ENCODE measurements at regions not wholly inside any gene's neighbourhood (a gene's known extent, or its start where the extent isn't known, plus 50 kb on each side); places are given as distances from the start of the nearest gene placed in this dataset.

DNA sequence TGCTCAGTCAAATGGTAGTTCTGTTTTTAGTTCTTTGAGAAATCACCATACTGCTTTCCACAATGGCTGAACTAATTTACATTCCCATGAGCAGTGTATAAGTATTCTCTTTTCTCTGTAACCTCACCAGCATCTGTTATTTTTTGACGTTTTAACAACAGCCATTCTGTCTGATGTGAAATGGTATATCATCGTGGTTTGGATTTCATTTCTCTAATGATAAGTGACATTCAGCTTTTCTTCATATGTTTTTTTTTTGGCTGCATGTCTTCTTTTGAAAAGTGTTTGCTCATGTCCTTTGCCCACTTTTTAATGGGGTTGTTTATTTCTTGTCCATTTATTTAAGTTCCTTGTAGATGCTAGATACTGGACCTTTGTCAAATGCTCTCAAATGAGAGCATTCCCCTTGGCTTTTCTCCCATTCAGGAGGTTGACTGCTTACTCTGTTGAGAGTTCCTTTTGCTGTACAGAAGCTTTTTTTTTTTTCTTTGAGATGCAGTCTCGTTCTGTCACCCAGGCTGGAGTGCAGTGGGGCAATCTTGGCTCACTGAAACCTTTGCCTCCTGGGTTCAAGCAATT, 58.7 kb upstream of the RGMB start:
- no peak overlapping the region for H3K27ac ChIP-seq (ENCODE audit: low read depth in 1 of 2, low read length in 2 of 2)
- H3K36me3 ChIP-seq (ENCODE audit: control insufficient read depth in 1 of 2, insufficient read depth in 2 of 2, low read length in 1 of 2), result no peaks in the 10 kb centered on the region
- no peaks in the 10 kb centered on the region for H3K27me3 ChIP-seq (ENCODE audit: control insufficient read depth in 1 of 2, insufficient read depth in 2 of 2, low read length in 1 of 2)
- ATAC-seq (ENCODE audit: low FRiP score) (no peak), DNase-seq (no peak)
- no peaks in the 10 kb centered on the region for H3K4me1 ChIP-seq (ENCODE audit: control insufficient read depth in 1 of 2, insufficient read depth in 2 of 2, low read length in 2 of 2)
- intact Hi-C loops (cut with DNase I), result no loop called here
- H3K9me3 ChIP-seq (ENCODE audit: control insufficient read depth, low read length), result no peaks in the 10 kb centered on the region
- H3K4me3 ChIP-seq (ENCODE audit: low read length in 2 of 2), result no peak overlapping the region
- 57 to 71% methylated on average over 3 of the region's 3 CpGs for WGBS, 2 donors

DNA sequence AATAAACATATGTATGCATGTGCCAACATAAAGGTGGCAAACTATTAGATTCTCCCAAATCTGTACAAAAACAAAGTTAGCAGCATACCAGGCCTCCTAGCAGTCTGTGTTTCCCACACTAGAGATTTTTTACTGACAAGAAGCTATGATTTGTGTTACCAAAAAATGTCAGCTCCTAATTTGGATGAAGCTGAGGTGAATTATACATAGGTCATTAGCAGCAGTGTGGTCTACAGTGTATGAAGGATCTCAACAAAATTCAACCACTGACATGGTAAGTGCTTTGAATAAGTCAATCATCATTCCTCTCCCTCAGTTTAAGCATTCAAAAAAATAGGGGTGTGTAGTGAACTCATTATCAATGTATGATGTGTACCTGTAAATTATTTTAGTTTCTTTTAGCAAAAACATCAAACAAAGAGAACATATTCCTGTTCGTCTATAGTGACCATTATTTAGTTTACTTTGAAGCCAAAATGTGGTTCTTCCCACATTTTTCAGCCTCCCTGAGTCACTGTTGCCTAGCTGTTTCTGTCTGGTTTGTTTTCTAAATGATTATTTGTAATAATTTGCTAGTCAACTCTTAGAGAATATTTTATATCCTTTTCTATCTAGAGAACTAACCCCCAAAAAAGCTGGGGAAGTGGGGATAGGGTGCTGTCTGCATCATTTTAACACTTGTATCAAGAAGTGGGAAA, 52.1 kb upstream of the RGMB start:
- H3K9me3 ChIP-seq (ENCODE audit: control insufficient read depth, low read length), result no peaks in the 10 kb centered on the region
- intact Hi-C loops (cut with DNase I), result no loop called here
- DNase-seq, result no peak
- H3K4me3 ChIP-seq (ENCODE audit: low read length in 2 of 2), result no peak overlapping the region
- no peaks in the 10 kb centered on the region for H3K36me3 ChIP-seq (ENCODE audit: control insufficient read depth in 1 of 2, insufficient read depth in 2 of 2, low read length in 1 of 2)
- 20 to 30% methylated on average over 1 of the region's 1 CpG for WGBS, 2 donors
- no peak for ATAC-seq (ENCODE audit: low FRiP score)
- H3K27me3 ChIP-seq (ENCODE audit: control insufficient read depth in 1 of 2, insufficient read depth in 2 of 2, low read length in 1 of 2), result no peaks in the 10 kb centered on the region
- no peaks in the 10 kb centered on the region for H3K4me1 ChIP-seq (ENCODE audit: control insufficient read depth in 1 of 2, insufficient read depth in 2 of 2, low read length in 2 of 2)
- H3K27ac ChIP-seq (ENCODE audit: low read depth in 1 of 2, low read length in 2 of 2), result no peak overlapping the region

DNA sequence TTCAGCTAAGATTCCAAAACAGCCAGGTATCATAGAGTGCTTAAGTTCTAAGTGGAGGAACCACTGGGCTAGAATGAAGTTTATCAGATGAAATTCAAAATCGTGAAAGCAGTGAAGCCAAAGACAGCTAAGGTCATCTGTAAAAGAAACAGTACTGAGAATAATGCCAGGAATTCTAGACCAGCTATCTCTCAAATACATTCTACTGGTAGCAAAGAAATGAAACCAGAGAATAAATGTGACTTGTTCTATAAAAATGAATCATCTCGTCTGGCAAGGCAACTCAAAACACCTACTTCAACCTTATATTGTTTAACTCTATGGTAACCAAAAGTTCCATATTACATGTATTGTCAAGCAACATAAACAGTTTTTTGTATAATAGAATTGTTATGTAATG, 51.3 kb upstream of the RGMB start:
- Histone ChIP-seq H3K27ac (ENCODE audit: low read depth in 1 of 2, low read length in 2 of 2) (no peak overlapping the region), H3K36me3 (ENCODE audit: control insufficient read depth in 1 of 2, insufficient read depth in 2 of 2, low read length in 1 of 2) (no peaks in the 10 kb centered on the region), H3K4me3 (ENCODE audit: low read length in 2 of 2) (no peak overlapping the region), H3K27me3 (ENCODE audit: control insufficient read depth in 1 of 2, insufficient read depth in 2 of 2, low read length in 1 of 2) (no peaks in the 10 kb centered on the region), H3K4me1 (ENCODE audit: control insufficient read depth in 1 of 2, insufficient read depth in 2 of 2, low read length in 2 of 2) (no peaks in the 10 kb centered on the region), H3K9me3 (ENCODE audit: control insufficient read depth, low read length) (no peaks in the 10 kb centered on the region)
- no peak for DNase-seq
- no peak for ATAC-seq (ENCODE audit: low FRiP score)
- intact Hi-C loops (cut with DNase I), result no loop called here
- WGBS, 2 donors, result 19 to 27% methylated on average over 2 of the region's 2 CpGs

DNA sequence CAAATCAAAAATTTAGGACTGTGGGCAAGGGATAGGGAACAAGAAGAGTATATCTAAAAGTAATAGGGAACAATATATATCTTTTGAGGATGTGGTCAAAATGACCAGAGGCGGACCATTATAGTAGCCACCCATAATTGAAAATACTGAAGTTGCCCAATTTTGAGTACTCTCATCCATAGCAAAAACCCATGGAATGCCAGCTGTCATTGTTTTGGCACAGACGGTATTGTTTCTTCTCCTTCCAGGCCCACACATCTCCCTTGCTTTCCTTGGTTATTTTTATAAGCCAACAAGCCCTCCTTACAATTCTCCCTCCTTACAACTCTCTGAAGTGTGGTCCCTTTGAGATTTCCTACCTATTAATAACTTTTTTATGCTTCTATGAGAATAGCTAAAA, 50.4 kb upstream of the RGMB start:
- no peak for ATAC-seq (ENCODE audit: low FRiP score)
- no peaks in the 10 kb centered on the region for H3K36me3 ChIP-seq (ENCODE audit: control insufficient read depth in 1 of 2, insufficient read depth in 2 of 2, low read length in 1 of 2)
- intact Hi-C loops (cut with DNase I), result no loop called here
- H3K4me3 ChIP-seq (ENCODE audit: low read length in 2 of 2), result no peak overlapping the region
- H3K9me3 ChIP-seq (ENCODE audit: control insufficient read depth, low read length), result no peaks in the 10 kb centered on the region
- no peaks in the 10 kb centered on the region for H3K4me1 ChIP-seq (ENCODE audit: control insufficient read depth in 1 of 2, insufficient read depth in 2 of 2, low read length in 2 of 2)
- DNase-seq, result no peak
- no peak overlapping the region for H3K27ac ChIP-seq (ENCODE audit: low read depth in 1 of 2, low read length in 2 of 2)
- H3K27me3 ChIP-seq (ENCODE audit: control insufficient read depth in 1 of 2, insufficient read depth in 2 of 2, low read length in 1 of 2), result no peaks in the 10 kb centered on the region
- whole genome bisulfite sequencing, 2 donors, result 40% methylated on average over 2 of the region's 2 CpGs

Data from aorta (tissue), 5 donors.